Gastroesophageal sphincter (tissue), 4 donors: ENCODE measurements at regions not wholly inside any gene's neighbourhood (a gene's known extent, or its start where the extent isn't known, plus 50 kb on each side); places are given as distances from the start of the nearest gene placed in this dataset.

Source experiments
- ATAC-seq: fragments of 150-250 bp; one replicate; pipeline ENCODE4 v1.9.1; 2016; ENCODE audit warnings: mild to moderate bottlenecking, moderate library complexity
- H3K27ac ChIP-seq, 4 donors: fragments of 200-600 bp; sonication (generic) in 3 of 4; 1 replicate in 3 of 4; 2 replicates in 1 of 4; pipeline ENCODE4 v1.5.1; 2016 to 2019
- H3K27me3 ChIP-seq: fragments of 200-600 bp; sonication (generic); one replicate; pipeline ENCODE4 v1.5.1; 2019
- H3K36me3 ChIP-seq, 2 donors: fragments of 200-600 bp; sonication (generic); one replicate each; pipeline ENCODE4 v1.5.1; 2019; ENCODE audit warnings: control low read depth in 1 of 2
- H3K4me1 ChIP-seq, 3 donors: fragments of 200-600 bp; sonication (generic); 1 replicate in 2 of 3; 2 replicates in 1 of 3; pipeline ENCODE4 v1.5.1; 2016 to 2019; ENCODE audit warnings: control low read depth in 2 of 3
- H3K4me3 ChIP-seq, 2 donors: fragments of 200-600 bp; sonication (generic); one replicate each; pipeline ENCODE4 v1.5.1; 2019; ENCODE audit warnings: mild to moderate bottlenecking in 1 of 2, moderate library complexity in 1 of 2
- H3K9me3 ChIP-seq, 3 donors: fragments of 200-600 bp; sonication (generic); one replicate each; pipeline ENCODE4 v1.5.1; 2017 to 2019; ENCODE audit warnings: control low read depth in 2 of 3
- EP300 ChIP-seq: sonication (generic); formaldehyde crosslinking; IDR thresholded peaks from one replicate; pipeline ENCODE4 v1.6.1; 2017; ENCODE audit warnings: antibody characterized with exemption, mild to moderate bottlenecking
- POLR2A ChIP-seq, 2 donors: fragments of 450-650 bp; IDR thresholded peaks; one replicate each; pipeline ENCODE4 v1.6.1; 2017; ENCODE audit warnings: antibody characterized with exemption in 2 of 2, mild to moderate bottlenecking in 2 of 2, moderate library complexity in 1 of 2
- POLR2AphosphoS5 ChIP-seq: sonication (generic); formaldehyde crosslinking; IDR thresholded peaks from one replicate; pipeline ENCODE4 v1.6.1; 2017; ENCODE audit warnings: antibody characterized with exemption
- WGBS, 2 donors: methylation state at CpG; one replicate each; pipeline ENCODE4 v1.1.5; 2018; ENCODE audit warnings: low coverage in 1 of 2; 5-methylcytosine and 5-hydroxymethylcytosine counted together
- TF ChIP-seq, protein P1 (sequence below), 4 experiments: fragments of 200-600 bp in 2 of 4; fragments of 450-650 bp in 2 of 4; sonication (generic) in 1 of 4; IDR thresholded peaks; one replicate each; pipeline ENCODE4 v1.5.1; 2017 to 2019; ENCODE audit warnings: antibody characterized with exemption in 4 of 4, mild to moderate bottlenecking in 2 of 4, moderate library complexity in 2 of 4

DNA sequence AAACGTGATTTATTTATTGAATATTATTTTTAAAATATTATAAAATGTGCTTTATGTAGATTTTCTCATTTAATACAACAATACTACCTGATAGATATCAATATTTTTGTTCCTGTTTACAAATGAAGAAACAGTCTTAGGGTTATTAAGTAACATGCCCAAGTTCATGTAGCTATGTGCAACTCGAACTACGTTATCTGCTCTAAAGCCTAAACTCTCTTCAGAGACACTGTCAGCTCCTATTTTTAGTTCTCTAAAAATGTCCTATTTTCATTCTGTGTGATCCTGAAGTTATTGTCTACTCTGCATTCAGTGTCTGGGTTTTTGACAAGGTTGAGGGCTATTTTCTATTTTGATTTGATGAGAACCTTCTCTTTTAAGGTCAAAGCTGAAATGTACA lies 550.1 kb upstream of the B3GALT2 start:
- Histone ChIP-seq H3K27ac (no peak overlapping the region), H3K4me1 (no peaks in the 10 kb centered on the region), H3K9me3 (no peaks in the 10 kb centered on the region), H3K36me3 (no peaks in the 10 kb centered on the region), H3K4me3 (no peak overlapping the region), H3K27me3 (no peaks in the 10 kb centered on the region)
- TF ChIP-seq, protein P1, sequence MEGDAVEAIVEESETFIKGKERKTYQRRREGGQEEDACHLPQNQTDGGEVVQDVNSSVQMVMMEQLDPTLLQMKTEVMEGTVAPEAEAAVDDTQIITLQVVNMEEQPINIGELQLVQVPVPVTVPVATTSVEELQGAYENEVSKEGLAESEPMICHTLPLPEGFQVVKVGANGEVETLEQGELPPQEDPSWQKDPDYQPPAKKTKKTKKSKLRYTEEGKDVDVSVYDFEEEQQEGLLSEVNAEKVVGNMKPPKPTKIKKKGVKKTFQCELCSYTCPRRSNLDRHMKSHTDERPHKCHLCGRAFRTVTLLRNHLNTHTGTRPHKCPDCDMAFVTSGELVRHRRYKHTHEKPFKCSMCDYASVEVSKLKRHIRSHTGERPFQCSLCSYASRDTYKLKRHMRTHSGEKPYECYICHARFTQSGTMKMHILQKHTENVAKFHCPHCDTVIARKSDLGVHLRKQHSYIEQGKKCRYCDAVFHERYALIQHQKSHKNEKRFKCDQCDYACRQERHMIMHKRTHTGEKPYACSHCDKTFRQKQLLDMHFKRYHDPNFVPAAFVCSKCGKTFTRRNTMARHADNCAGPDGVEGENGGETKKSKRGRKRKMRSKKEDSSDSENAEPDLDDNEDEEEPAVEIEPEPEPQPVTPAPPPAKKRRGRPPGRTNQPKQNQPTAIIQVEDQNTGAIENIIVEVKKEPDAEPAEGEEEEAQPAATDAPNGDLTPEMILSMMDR (IDR thresholded peaks at IDR 0.05), result no peak
- TF ChIP-seq EP300, result no peak
- TF ChIP-seq POLR2AphosphoS5, result no peak
- TF ChIP-seq POLR2A (IDR thresholded peaks at IDR 0.05), result no peak
- WGBS, 2 donors, result 80 to 98% methylated on average over 3 of the region's 3 CpGs
- ATAC-seq, result no peak

DNA sequence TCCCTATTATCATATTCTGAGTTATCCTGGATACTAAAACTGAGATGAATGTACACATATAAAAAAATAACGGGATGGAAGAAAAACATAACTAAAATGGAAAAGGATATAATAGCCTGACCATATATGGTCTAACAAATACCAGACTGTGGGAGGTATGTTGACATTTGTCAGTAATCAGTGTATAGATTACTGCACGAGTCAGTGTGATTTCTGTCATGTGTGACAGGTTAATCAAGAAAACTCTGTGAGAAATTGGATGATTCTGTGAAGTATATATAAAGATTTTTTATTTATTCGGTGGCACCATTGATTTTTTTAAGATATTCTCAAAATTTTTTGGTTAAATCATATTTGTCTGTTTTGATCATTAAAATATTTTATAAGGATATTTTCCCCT lies 547.3 kb upstream of the B3GALT2 start:
- no peak overlapping the region for H3K27ac ChIP-seq
- H3K36me3 ChIP-seq, result no peaks in the 10 kb centered on the region
- H3K27me3 ChIP-seq, result no peaks in the 10 kb centered on the region
- ATAC-seq, result no peak
- 52 to 70% methylated on average over 3 of the region's 3 CpGs for WGBS, 2 donors
- TF ChIP-seq, protein P1 (IDR thresholded peaks at IDR 0.05), result no peak
- TF ChIP-seq POLR2A (IDR thresholded peaks at IDR 0.05) (no peak), POLR2AphosphoS5 (no peak), EP300 (no peak)
- no peaks in the 10 kb centered on the region for H3K9me3 ChIP-seq
- H3K4me3 ChIP-seq, result no peak overlapping the region
- H3K4me1 ChIP-seq, result no peaks in the 10 kb centered on the region

DNA sequence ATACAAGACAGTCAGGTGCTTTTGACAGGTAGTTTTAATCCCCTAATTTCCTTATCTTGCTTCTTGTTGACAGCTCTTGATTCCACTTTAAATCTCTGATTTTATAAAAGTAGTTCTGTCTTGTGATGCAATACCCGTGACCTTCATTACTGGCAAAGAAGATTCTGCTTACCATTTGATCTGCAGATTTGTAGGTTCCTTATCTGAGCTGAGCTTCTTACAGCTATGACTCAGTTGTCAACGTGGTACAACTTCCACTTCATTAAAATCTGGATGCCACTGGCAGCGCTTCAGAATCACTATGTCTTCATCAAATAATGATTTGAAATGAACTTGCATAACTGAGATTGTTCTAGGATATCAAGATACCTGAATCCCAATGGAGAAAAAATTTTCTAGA lies 543.6 kb upstream of the B3GALT2 start:
- no peaks in the 10 kb centered on the region for H3K4me1 ChIP-seq
- no peak for ATAC-seq
- no peaks in the 10 kb centered on the region for H3K36me3 ChIP-seq
- H3K27ac ChIP-seq, result no peak overlapping the region
- no peaks in the 10 kb centered on the region for H3K9me3 ChIP-seq
- H3K27me3 ChIP-seq, result no peaks in the 10 kb centered on the region
- TF ChIP-seq POLR2A (IDR thresholded peaks at IDR 0.05) (no peak), EP300 (no peak), POLR2AphosphoS5 (no peak)
- TF ChIP-seq, protein P1 (IDR thresholded peaks at IDR 0.05), result no peak
- no peak overlapping the region for H3K4me3 ChIP-seq
- WGBS, 2 donors, result 54 to 69% methylated on average over 3 of the region's 3 CpGs

DNA sequence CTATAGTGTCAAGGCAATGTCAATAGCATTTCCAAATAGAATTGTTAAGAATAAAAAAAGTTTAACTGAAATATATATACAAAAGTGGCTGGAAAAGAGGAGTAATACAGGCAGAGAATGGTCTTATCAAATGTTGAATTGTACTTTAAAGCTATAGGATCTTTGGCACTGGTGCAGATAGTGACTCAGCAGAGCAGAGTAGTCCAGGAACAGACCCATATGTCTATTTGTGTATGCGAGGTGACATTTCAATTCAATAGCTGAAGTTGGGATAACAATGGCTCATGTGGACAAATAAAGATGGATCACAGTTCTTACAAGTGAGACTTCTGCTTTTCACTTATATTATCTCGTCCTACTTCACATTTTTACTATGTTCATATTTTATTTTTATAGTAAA lies 543.0 kb upstream of the B3GALT2 start:
- no peak overlapping the region for H3K4me3 ChIP-seq
- no peak for ATAC-seq
- no peaks in the 10 kb centered on the region for H3K27me3 ChIP-seq
- no peaks in the 10 kb centered on the region for H3K36me3 ChIP-seq
- H3K9me3 ChIP-seq, result no peaks in the 10 kb centered on the region
- no peaks in the 10 kb centered on the region for H3K4me1 ChIP-seq
- TF ChIP-seq EP300 (no peak), POLR2AphosphoS5 (no peak)
- TF ChIP-seq, protein P1 (IDR thresholded peaks at IDR 0.05), result no peak
- no peak overlapping the region for H3K27ac ChIP-seq
- 65 to 77% methylated on average over 2 of the region's 2 CpGs for WGBS, 2 donors

DNA sequence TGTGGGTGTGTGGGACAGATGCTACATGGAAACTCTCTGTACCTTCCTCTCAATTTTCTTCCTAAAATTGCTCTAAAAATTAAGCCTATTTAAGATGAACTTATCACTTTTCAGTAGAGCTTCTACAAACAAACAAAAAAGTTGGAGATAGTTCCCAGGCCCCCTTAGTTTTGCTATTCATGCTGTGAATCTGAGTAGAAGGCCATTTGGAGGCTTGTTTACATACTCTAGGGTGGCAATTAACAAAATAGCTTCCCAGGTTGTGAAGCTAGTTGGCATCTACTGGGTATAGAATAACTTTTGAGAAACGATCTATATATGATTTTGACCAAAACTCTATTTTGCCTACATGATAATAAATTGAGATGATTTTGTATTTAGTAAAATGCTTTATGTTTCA lies 541.4 kb upstream of the B3GALT2 start:
- Histone ChIP-seq H3K27me3 (no peaks in the 10 kb centered on the region), H3K27ac (no peak overlapping the region), H3K36me3 (no peaks in the 10 kb centered on the region), H3K4me3 (no peak overlapping the region), H3K4me1 (no peaks in the 10 kb centered on the region), H3K9me3 (no peaks in the 10 kb centered on the region)
- WGBS, 2 donors, result 57 to 75% methylated on average over 1 of the region's 1 CpG
- ATAC-seq, result no peak
- TF ChIP-seq POLR2A (IDR thresholded peaks at IDR 0.05) (no peak), EP300 (no peak)
- TF ChIP-seq, protein P1 (IDR thresholded peaks at IDR 0.05), result no peak
